GM19467 (cell line): ENCODE measurements at regions not wholly inside any gene's neighbourhood (a gene's known extent, or its start where the extent isn't known, plus 50 kb on each side); places are given as distances from the start of the nearest gene placed in this dataset.

Experiments used
- ATAC-seq: cut with Tn5 transposase; IDR thresholded peaks from one replicate; pipeline ENCODE4 v1.9.1; 2021; ENCODE audit warnings: mild to moderate bottlenecking, moderate library complexity; ENCODE audit not compliant: unreplicated experiment

GRCh38 chr5:2128686-2129355 lies 246.1 kb upstream of the IRX4 start:
- ATAC-seq = no peak

GRCh38 chr5:2126512-2126911 lies 243.8 kb upstream of the IRX4 start:
- no peak for ATAC-seq

GRCh38 chr5:2125901-2126265 lies 243.2 kb upstream of the IRX4 start:
- ATAC-seq = no peak

- no peak for ATAC-seq
Measured at GRCh38 chr5:2125171-2125900, 242.6 kb upstream of the IRX4 start.

- ATAC-seq = no peak
Measured at GRCh38 chr5:2124434-2125170, 241.9 kb upstream of the IRX4 start.

- no peak for ATAC-seq
Measured at GRCh38 chr5:2123874-2124273, 241.1 kb upstream of the IRX4 start.

GRCh38 chr5:2120361-2120760 lies 237.6 kb upstream of the IRX4 start:
- no peak for ATAC-seq

- ATAC-seq = no peak
Measured at GRCh38 chr5:2119573-2119972, 236.8 kb upstream of the IRX4 start.

- ATAC-seq = no peak
Measured at GRCh38 chr5:2113348-2114131, 230.8 kb upstream of the IRX4 start.

GRCh38 chr5:2112173-2113025 lies 229.7 kb upstream of the IRX4 start:
- ATAC-seq = no peak

- ATAC-seq = no peak
Measured at GRCh38 chr5:2111569-2112105, 228.9 kb upstream of the IRX4 start.

GRCh38 chr5:2110934-2111462 lies 228.3 kb upstream of the IRX4 start:
- no peak for ATAC-seq

GRCh38 chr5:2110137-2110933 lies 227.6 kb upstream of the IRX4 start:
- ATAC-seq = no peak

GRCh38 chr5:2109566-2109965 lies 226.8 kb upstream of the IRX4 start:
- ATAC-seq = no peak

- no peak for ATAC-seq
Measured at GRCh38 chr5:2106721-2107120, 224.0 kb upstream of the IRX4 start.

- ATAC-seq = no peak
Measured at GRCh38 chr5:2105141-2105540, 222.4 kb upstream of the IRX4 start.

- no peak for ATAC-seq
Measured at GRCh38 chr5:2103940-2104339, 221.2 kb upstream of the IRX4 start.

- no peak for ATAC-seq
Measured at GRCh38 chr5:2102819-2103776, 220.4 kb upstream of the IRX4 start.
